ENCODE measurements at regions not wholly inside any gene's neighbourhood (a gene's known extent, or its start where the extent isn't known, plus 50 kb on each side); places are given as distances from the start of the nearest gene placed in this dataset.

DNA sequence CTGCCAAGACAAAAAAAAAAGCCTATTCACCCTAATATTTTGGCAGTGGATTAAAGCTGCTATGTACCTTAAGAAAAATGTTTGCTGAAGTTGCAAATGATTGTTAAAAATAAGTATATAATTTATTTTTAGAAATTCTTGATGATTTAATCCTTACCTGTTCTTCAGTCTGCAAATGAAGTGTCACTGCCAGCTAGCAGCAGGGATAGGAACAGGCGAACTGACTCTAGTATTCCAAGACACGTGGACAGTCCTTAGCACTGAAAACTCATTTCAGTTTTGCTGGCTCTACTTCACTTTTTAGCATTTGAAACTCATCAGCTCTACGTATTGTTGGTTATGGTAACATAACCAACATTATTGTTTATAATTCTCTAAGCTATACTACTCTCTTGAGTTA lies 204.4 kb upstream of the ID4 start:
- no peak overlapping the region for H3K9ac ChIP-seq (ENCODE audit: low read length)
- H3F3A ChIP-seq (ENCODE audit: low read length, unreplicated experiment) = no peaks in the 10 kb centered on the region
- no peak overlapping the region for H2AFZ ChIP-seq (ENCODE audit: low read length)
- CTCF ChIA-PET = no interaction called here
- TF ChIP-seq EZH2phosphoT487 (IDR thresholded peaks at IDR 0.05; ENCODE audit: borderline replicate concordance, low read length) (no peak), EZH2 (IDR thresholded peaks at IDR 0.05; ENCODE audit: low read length, unreplicated experiment) (no peak)
- TF ChIP-seq, protein P1, sequence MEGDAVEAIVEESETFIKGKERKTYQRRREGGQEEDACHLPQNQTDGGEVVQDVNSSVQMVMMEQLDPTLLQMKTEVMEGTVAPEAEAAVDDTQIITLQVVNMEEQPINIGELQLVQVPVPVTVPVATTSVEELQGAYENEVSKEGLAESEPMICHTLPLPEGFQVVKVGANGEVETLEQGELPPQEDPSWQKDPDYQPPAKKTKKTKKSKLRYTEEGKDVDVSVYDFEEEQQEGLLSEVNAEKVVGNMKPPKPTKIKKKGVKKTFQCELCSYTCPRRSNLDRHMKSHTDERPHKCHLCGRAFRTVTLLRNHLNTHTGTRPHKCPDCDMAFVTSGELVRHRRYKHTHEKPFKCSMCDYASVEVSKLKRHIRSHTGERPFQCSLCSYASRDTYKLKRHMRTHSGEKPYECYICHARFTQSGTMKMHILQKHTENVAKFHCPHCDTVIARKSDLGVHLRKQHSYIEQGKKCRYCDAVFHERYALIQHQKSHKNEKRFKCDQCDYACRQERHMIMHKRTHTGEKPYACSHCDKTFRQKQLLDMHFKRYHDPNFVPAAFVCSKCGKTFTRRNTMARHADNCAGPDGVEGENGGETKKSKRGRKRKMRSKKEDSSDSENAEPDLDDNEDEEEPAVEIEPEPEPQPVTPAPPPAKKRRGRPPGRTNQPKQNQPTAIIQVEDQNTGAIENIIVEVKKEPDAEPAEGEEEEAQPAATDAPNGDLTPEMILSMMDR (conservative IDR thresholded peaks at IDR 0.05; ENCODE audit: low read depth, low read length) = no peak
- no peak overlapping the region for H3K4me3 ChIP-seq (ENCODE audit: low read length)
- H3K9me2 ChIP-seq (replicated peaks; ENCODE audit: low read length) = no peaks in the 10 kb centered on the region
- no peaks in the 10 kb centered on the region for H3K9me3 ChIP-seq (ENCODE audit: low read length)
- H3K4me2 ChIP-seq (ENCODE audit: low read length) = no peak overlapping the region
- no peaks in the 10 kb centered on the region for H3K27me3 ChIP-seq (ENCODE audit: low read length)
- H3K27ac ChIP-seq (ENCODE audit: low read length) = no peak overlapping the region
- DNase-seq = no peak
- no TSS peak for BruUV-seq (replicated peaks)
- no peaks in the 10 kb centered on the region for H3K36me3 ChIP-seq (ENCODE audit: low read depth, low read length)
- no peaks in the 10 kb centered on the region for H4K20me1 ChIP-seq (ENCODE audit: low read length)
- ATAC-seq = no peak
- intact Hi-C loops (cut with micrococcal nuclease) = no loop called here
- H3K4me1 ChIP-seq (ENCODE audit: insufficient read depth, low read length) = no peaks in the 10 kb centered on the region
- H3K79me2 ChIP-seq (ENCODE audit: low read length) = no peaks in the 10 kb centered on the region
- POLR2A ChIA-PET (ENCODE audit: unreplicated experiment) = no interaction called here

- TF ChIP-seq, protein P1 (conservative IDR thresholded peaks at IDR 0.05; ENCODE audit: low read depth, low read length) = no peak
- Histone ChIP-seq H3K4me3 (ENCODE audit: low read length) (no peak overlapping the region), H3K36me3 (ENCODE audit: low read depth, low read length) (no peaks in the 10 kb centered on the region), H3K27ac (ENCODE audit: low read length) (no peak overlapping the region), H3K4me1 (ENCODE audit: insufficient read depth, low read length) (no peaks in the 10 kb centered on the region), H3K9ac (ENCODE audit: low read length) (no peak overlapping the region), H3K27me3 (ENCODE audit: low read length) (no peaks in the 10 kb centered on the region), H3K79me2 (ENCODE audit: low read length) (no peaks in the 10 kb centered on the region), H2AFZ (ENCODE audit: low read length) (no peak overlapping the region), H4K20me1 (ENCODE audit: low read length) (no peaks in the 10 kb centered on the region), H3F3A (ENCODE audit: low read length, unreplicated experiment) (no peaks in the 10 kb centered on the region), H3K4me2 (ENCODE audit: low read length) (no peak overlapping the region), H3K9me3 (ENCODE audit: low read length) (no peaks in the 10 kb centered on the region), H3K9me2 (replicated peaks; ENCODE audit: low read length) (no peaks in the 10 kb centered on the region)
- BruUV-seq (replicated peaks) = no TSS peak
- CTCF ChIA-PET = no interaction called here
- intact Hi-C loops (cut with micrococcal nuclease) = no loop called here
- ATAC-seq (no peak), DNase-seq (no peak)
- POLR2A ChIA-PET (ENCODE audit: unreplicated experiment) = interaction anchor here (0.6 kb wide), 1 partner anchor 739 kb away, joined by 5 read pairs; no protein-coding TSS in a partner anchor
Observed at GRCh38 chr6:19635728-19636127, 201.4 kb upstream of the ID4 start.

GRCh38 chr6:19637010-19637409 lies 200.2 kb upstream of the ID4 start:
- no peaks in the 10 kb centered on the region for H3K79me2 ChIP-seq (ENCODE audit: low read length)
- no peak overlapping the region for H3K9ac ChIP-seq (ENCODE audit: low read length)
- BruUV-seq (replicated peaks) = no TSS peak
- ATAC-seq (no peak), DNase-seq (no peak)
- H3K9me3 ChIP-seq (ENCODE audit: low read length) = no peaks in the 10 kb centered on the region
- no peaks in the 10 kb centered on the region for H3K27me3 ChIP-seq (ENCODE audit: low read length)
- no peaks in the 10 kb centered on the region for H3K9me2 ChIP-seq (replicated peaks; ENCODE audit: low read length)
- CTCF ChIA-PET = no interaction called here
- TF ChIP-seq EZH2 (IDR thresholded peaks at IDR 0.05; ENCODE audit: low read length, unreplicated experiment) (no peak), EZH2phosphoT487 (IDR thresholded peaks at IDR 0.05; ENCODE audit: borderline replicate concordance, low read length) (no peak)
- TF ChIP-seq, protein P1 (conservative IDR thresholded peaks at IDR 0.05; ENCODE audit: low read depth, low read length) = no peak
- POLR2A ChIA-PET (ENCODE audit: unreplicated experiment) = no interaction called here
- H3K36me3 ChIP-seq (ENCODE audit: low read depth, low read length) = no peaks in the 10 kb centered on the region
- H3K27ac ChIP-seq (ENCODE audit: low read length) = no peak overlapping the region
- H3K4me1 ChIP-seq (ENCODE audit: insufficient read depth, low read length) = no peaks in the 10 kb centered on the region
- H2AFZ ChIP-seq (ENCODE audit: low read length) = no peak overlapping the region
- H3K4me3 ChIP-seq (ENCODE audit: low read length) = no peak overlapping the region
- H4K20me1 ChIP-seq (ENCODE audit: low read length) = no peaks in the 10 kb centered on the region
- no peaks in the 10 kb centered on the region for H3F3A ChIP-seq (ENCODE audit: low read length, unreplicated experiment)
- intact Hi-C loops (cut with micrococcal nuclease) = no loop called here
- no peak overlapping the region for H3K4me2 ChIP-seq (ENCODE audit: low read length)

All from PC-3 (cell line).